H9 (cell line): ENCODE measurements at regions not wholly inside any gene's neighbourhood (a gene's known extent, or its start where the extent isn't known, plus 50 kb on each side); places are given as distances from the start of the nearest gene placed in this dataset.

Experiments
- DNase-seq: peaks from one replicate; pipeline ENCODE4 v3.0.0-alpha.2; 2017
- H2AFZ ChIP-seq: one replicate; pipeline ENCODE4 v1.6.1; 2013; ENCODE audit warnings: mild to moderate bottlenecking, low read length, control low read depth, moderate library complexity
- H2AK5ac ChIP-seq: 2 replicates; pipeline ENCODE4 v1.6.1; 2013; ENCODE audit warnings: low read length, control low read depth, mixed read lengths; ENCODE audit not compliant: insufficient read length
- H2BK120ac ChIP-seq: one replicate; pipeline ENCODE4 v1.6.1; 2013; ENCODE audit warnings: low read depth, mild to moderate bottlenecking, low read length, control low read depth, inconsistent platforms; ENCODE audit not compliant: poor library complexity, severe bottlenecking
- H2BK12ac ChIP-seq: 2 replicates; pipeline ENCODE4 v1.6.1; 2013; ENCODE audit warnings: low read length, control low read depth, mixed read lengths, low read depth; ENCODE audit not compliant: insufficient read length
- H2BK15ac ChIP-seq: 2 replicates; pipeline ENCODE4 v1.6.1; 2013; ENCODE audit warnings: low read depth, low read length, control low read depth
- H2BK20ac ChIP-seq: one replicate; pipeline ENCODE4 v1.6.1; 2013; ENCODE audit warnings: low read depth, mild to moderate bottlenecking, low read length, control low read depth, inconsistent platforms; ENCODE audit not compliant: poor library complexity, severe bottlenecking
- H2BK5ac ChIP-seq: 2 replicates; pipeline ENCODE4 v1.6.1; 2013; ENCODE audit warnings: low read length, control low read depth, mixed read lengths; ENCODE audit not compliant: insufficient read length
- H3K14ac ChIP-seq: 2 replicates; pipeline ENCODE4 v1.6.1; 2013; ENCODE audit warnings: low read length, control low read depth; ENCODE audit not compliant: insufficient read depth
- H3K18ac ChIP-seq: 2 replicates; pipeline ENCODE4 v1.6.1; 2013; ENCODE audit warnings: low read depth, mild to moderate bottlenecking, mixed read lengths, low read length, control low read depth; ENCODE audit not compliant: insufficient read length
- H3K23ac ChIP-seq: 2 replicates; pipeline ENCODE4 v1.6.1; 2013; ENCODE audit warnings: low read length, control low read depth, mixed read lengths, low read depth; ENCODE audit not compliant: insufficient read length
- H3K23me2 ChIP-seq: 2 replicates; pipeline ENCODE4 v1.6.1; 2013; ENCODE audit warnings: low read depth, mild to moderate bottlenecking, mixed read lengths, low read length, control low read depth; ENCODE audit not compliant: insufficient read length, poor library complexity, severe bottlenecking
- H3K27ac ChIP-seq: 2 replicates; pipeline ENCODE4 v1.5.1; 2013; ENCODE audit warnings: low read length, control low read depth, mixed read lengths, low read depth; ENCODE audit not compliant: insufficient read length
- H3K27me3 ChIP-seq: 2 replicates; pipeline ENCODE4 v1.6.1; 2013; ENCODE audit warnings: low read length, control low read depth, inconsistent platforms; ENCODE audit not compliant: insufficient read depth
- H3K4ac ChIP-seq: 2 replicates; pipeline ENCODE4 v1.6.1; 2013; ENCODE audit warnings: low read depth, mild to moderate bottlenecking, control low read depth, inconsistent platforms, low read length, moderate library complexity
- H3K4me1 ChIP-seq: 2 replicates; pipeline ENCODE4 v1.6.1; 2013; ENCODE audit warnings: low read length, control low read depth, inconsistent platforms; ENCODE audit not compliant: insufficient read depth
- H3K4me2 ChIP-seq: 2 replicates; pipeline ENCODE4 v1.6.1; 2013; ENCODE audit warnings: low read length, control low read depth, mixed read lengths; ENCODE audit not compliant: insufficient read length, insufficient read depth
- H3K56ac ChIP-seq: 2 replicates; pipeline ENCODE4 v1.6.1; 2013; ENCODE audit warnings: low read depth, mild to moderate bottlenecking, mixed read lengths, low read length, control low read depth; ENCODE audit not compliant: insufficient read length
- H3K79me1 ChIP-seq: 2 replicates; pipeline ENCODE4 v1.6.1; 2013; ENCODE audit warnings: low read depth, mild to moderate bottlenecking, moderate library complexity, low read length, control low read depth, inconsistent platforms; ENCODE audit not compliant: insufficient read depth, poor library complexity, severe bottlenecking
- H3K79me2 ChIP-seq: 2 replicates; pipeline ENCODE4 v1.6.1; 2013; ENCODE audit warnings: low read length, control low read depth, inconsistent platforms; ENCODE audit not compliant: insufficient read depth
- H3K9ac ChIP-seq: 2 replicates; pipeline ENCODE4 v1.6.1; 2013; ENCODE audit warnings: low read length, control low read depth, mixed read lengths; ENCODE audit not compliant: insufficient read length; ENCODE audit errors: extremely low read depth
- H3K9me3 ChIP-seq: one replicate; pipeline ENCODE4 v1.6.1; 2013; ENCODE audit warnings: low read depth, low read length, inconsistent platforms; ENCODE audit not compliant: control insufficient read depth
- H3T11ph ChIP-seq: one replicate; pipeline ENCODE4 v1.6.1; 2013; ENCODE audit warnings: mild to moderate bottlenecking, low read length, control low read depth, inconsistent platforms
- H4K20me1 ChIP-seq: one replicate; pipeline ENCODE4 v1.6.1; 2013; ENCODE audit not compliant: control insufficient read depth, insufficient read length, insufficient read depth
- H4K5ac ChIP-seq: 2 replicates; pipeline ENCODE4 v1.6.1; 2013; ENCODE audit warnings: low read depth, mild to moderate bottlenecking, mixed read lengths, low read length, control low read depth; ENCODE audit not compliant: insufficient read length
- H4K8ac ChIP-seq: replicated peaks from 2 replicates; pipeline ENCODE4 v1.6.1; 2013; ENCODE audit warnings: low read length, control low read depth, mixed read lengths, low read depth; ENCODE audit not compliant: insufficient read length
- H4K91ac ChIP-seq: 2 replicates; pipeline ENCODE4 v1.6.1; 2013; ENCODE audit warnings: low read depth, mild to moderate bottlenecking, moderate library complexity, mixed read lengths, low read length, control low read depth; ENCODE audit not compliant: insufficient read length
- H3K27ac Mint-ChIP-seq, 3 experiments: 2 replicates in 2 of 3; 3 replicates in 1 of 3; pipeline ENCODE4 v1.8.0; 2020 to 2021; ENCODE audit warnings: mixed read lengths in 3 of 3, mild to moderate bottlenecking in 1 of 3, moderate library complexity in 1 of 3
- H3K27me3 Mint-ChIP-seq: 2 replicates; pipeline ENCODE4 v1.8.0; 2021; ENCODE audit warnings: low read depth, mild to moderate bottlenecking, moderate library complexity, mixed read lengths
- H3K36me3 Mint-ChIP-seq, 3 experiments: 2 replicates in 2 of 3; 3 replicates in 1 of 3; pipeline ENCODE4 v1.8.0; 2020 to 2021; ENCODE audit warnings: low read depth in 3 of 3, mixed read lengths in 3 of 3; ENCODE audit not compliant: insufficient read depth in 1 of 3
- H3K4me1 Mint-ChIP-seq, 2 experiments: 2 replicates each; pipeline ENCODE4 v1.8.0; 2020; ENCODE audit warnings: mixed read lengths in 2 of 2
- H3K4me3 Mint-ChIP-seq, 2 experiments: 2 replicates in 1 of 2; 3 replicates in 1 of 2; pipeline ENCODE4 v1.8.0; 2020 to 2021; ENCODE audit warnings: mild to moderate bottlenecking in 2 of 2, mixed read lengths in 2 of 2, moderate library complexity in 1 of 2
- H3K9me3 Mint-ChIP-seq, 2 experiments: 2 replicates in 1 of 2; 3 replicates in 1 of 2; pipeline ENCODE4 v1.8.0; 2020; ENCODE audit warnings: mild to moderate bottlenecking in 2 of 2, mixed read lengths in 2 of 2, moderate library complexity in 1 of 2
- CTCF ChIP-seq: fragments of 200-600 bp; sonication (generic); conservative IDR thresholded peaks from 3 replicates; pipeline ENCODE4 v1.8.0; 2021; ENCODE audit warnings: antibody characterized with exemption, mild to moderate bottlenecking
- WGBS: extraction: QIAGEN DNeasy Blood & Tissue Kit; methylation state at CpG from one replicate; pipeline ENCODE4 v1.1.7; 2013; ENCODE audit warnings: missing lambda C conversion rate, low lambda C conversion rate, mixed read lengths; ENCODE audit not compliant: insufficient read length; ENCODE audit errors: extremely low coverage; 5-methylcytosine and 5-hydroxymethylcytosine counted together

- H4K91ac ChIP-seq: no peak overlapping the region
- Mint-ChIP-seq H3K36me3 (no peaks in the 10 kb centered on the region; a peak in 1 of 7 replicates), H3K27me3 (no peaks in the 10 kb centered on the region), H3K27ac (no peak overlapping the region), H3K4me3 (no peak overlapping the region), H3K9me3 (no peaks in the 10 kb centered on the region; a peak in 1 of 5 replicates), H3K4me1 (peaks cover 0 to 4% of the 10 kb centered on the region in 2 experiments; a peak in 1 of 4 replicates)
- H2BK15ac ChIP-seq: no peak overlapping the region
- no peak overlapping the region for H4K5ac ChIP-seq
- H3K9ac ChIP-seq: no peak overlapping the region
- no peak overlapping the region for H2BK120ac ChIP-seq
- no peak overlapping the region for H3K56ac ChIP-seq
- H4K20me1 ChIP-seq: no peaks in the 10 kb centered on the region
- no peak overlapping the region for H3K18ac ChIP-seq
- H3K23me2 ChIP-seq: no peaks in the 10 kb centered on the region
- H3K9me3 ChIP-seq: no peaks in the 10 kb centered on the region
- no peak overlapping the region for H4K8ac ChIP-seq
- H2AK5ac ChIP-seq: no peak overlapping the region
- H3K23ac ChIP-seq: no peak overlapping the region
- H3K14ac ChIP-seq: no peak overlapping the region
- no peak overlapping the region for H3K4me2 ChIP-seq
- no peak overlapping the region for H2BK12ac ChIP-seq
- H3T11ph ChIP-seq: no peak overlapping the region
- TF ChIP-seq CTCF: no peak
- no peak overlapping the region for H3K4ac ChIP-seq
- no peak for DNase-seq
- H2BK20ac ChIP-seq: no peak overlapping the region
- no peaks in the 10 kb centered on the region for H3K27me3 ChIP-seq
- H2BK5ac ChIP-seq: no peak overlapping the region
- no peaks in the 10 kb centered on the region for H3K79me2 ChIP-seq
- H3K27ac ChIP-seq: no peak overlapping the region
- no peaks in the 10 kb centered on the region for H3K4me1 ChIP-seq
- no CpG with 5 or more reads among the region's 5 CpGs for WGBS
- H3K79me1 ChIP-seq: no peaks in the 10 kb centered on the region
- H2AFZ ChIP-seq: no peak overlapping the region
Observed at GRCh38 chr6:112682071-112682470, 334.9 kb downstream of the RFPL4B start.
